ENCODE measurements at regions not wholly inside any gene's neighbourhood (a gene's known extent, or its start where the extent isn't known, plus 50 kb on each side); places are given as distances from the start of the nearest gene placed in this dataset.

DNA sequence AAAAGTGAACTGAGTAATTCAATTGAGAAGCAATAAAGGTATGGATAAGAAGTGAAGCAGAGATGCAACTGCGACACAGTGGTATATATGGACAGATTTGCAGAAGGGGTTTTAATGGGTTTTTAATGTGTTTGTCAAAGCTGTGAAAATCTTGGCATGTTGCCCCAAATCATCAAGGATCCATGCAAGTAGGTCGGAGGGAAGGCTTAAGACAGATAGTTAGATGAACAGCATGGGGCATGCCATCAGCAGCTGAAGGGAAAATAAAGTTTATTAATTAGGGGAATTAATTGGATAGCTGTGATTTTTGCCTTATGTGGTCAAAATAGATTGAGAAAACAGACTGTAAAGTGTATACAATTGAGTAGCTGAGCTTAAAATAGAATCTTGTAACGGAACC is 840.1 kb downstream of the JRKL start:
- DNase-seq (ENCODE audit: low read depth in 3 of 3, low spot score in 2 of 3), result no peak

DNA sequence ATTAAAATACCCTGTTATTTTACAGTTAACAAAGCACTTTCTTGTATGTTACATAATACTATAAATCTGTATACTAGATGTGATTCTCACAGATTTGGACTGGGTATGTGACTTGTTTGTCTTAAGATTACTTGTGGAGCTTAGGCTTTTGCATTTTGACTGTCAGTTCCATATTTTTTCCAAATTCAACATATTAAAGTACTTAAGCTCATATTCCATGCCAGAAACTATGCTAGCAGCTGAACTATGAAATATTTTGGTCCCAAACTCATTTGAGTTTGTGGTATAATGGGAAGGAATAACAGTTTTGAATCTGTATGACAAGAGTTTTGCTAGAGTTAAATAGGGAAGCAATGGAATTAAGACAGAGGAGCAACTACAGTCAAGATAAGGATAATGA is 841.4 kb downstream of the JRKL start:
- DNase-seq (ENCODE audit: low read depth in 3 of 3, low spot score in 2 of 3), result no peak

DNA sequence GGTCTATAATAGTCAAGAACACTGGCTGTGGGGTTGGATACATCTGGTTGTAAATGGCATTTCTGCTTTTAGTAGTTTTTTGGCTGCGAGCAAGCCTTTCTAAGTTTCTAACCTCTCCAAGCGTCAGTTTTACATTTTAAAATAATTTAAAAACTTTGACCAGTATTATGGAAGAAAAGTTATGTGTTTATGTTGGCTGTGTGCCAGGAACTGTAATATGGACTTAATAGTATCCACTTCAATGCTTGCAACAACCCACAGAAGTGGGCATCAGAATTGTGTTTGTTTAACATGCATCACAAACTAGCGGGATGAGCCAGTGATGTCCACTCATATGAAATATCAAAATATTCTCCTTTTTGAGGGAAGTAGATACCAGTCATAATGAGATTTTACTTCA is 844.2 kb downstream of the JRKL start:
- DNase-seq (ENCODE audit: low read depth in 3 of 3, low spot score in 2 of 3), result no peak

DNA sequence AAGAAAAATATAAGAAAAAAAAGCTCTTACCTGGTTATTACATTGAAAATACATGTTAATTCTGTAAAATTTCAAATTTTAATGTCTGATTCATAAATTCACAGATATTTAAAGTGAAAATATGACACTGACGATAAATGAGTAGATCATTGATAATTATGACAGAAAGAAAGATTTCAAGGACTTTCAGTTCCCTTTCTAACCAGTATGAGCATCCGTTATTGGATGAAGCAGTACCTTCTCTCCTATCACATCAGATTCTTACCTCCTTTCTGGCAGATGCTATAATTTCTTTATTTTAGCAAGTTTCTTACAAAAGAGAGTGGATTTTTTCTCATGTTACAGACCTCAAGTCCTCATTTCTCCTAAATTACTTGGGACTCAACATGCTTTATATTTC is 847.3 kb downstream of the JRKL start:
- DNase-seq (ENCODE audit: low read depth in 3 of 3, low spot score in 2 of 3), result no peak

DNA sequence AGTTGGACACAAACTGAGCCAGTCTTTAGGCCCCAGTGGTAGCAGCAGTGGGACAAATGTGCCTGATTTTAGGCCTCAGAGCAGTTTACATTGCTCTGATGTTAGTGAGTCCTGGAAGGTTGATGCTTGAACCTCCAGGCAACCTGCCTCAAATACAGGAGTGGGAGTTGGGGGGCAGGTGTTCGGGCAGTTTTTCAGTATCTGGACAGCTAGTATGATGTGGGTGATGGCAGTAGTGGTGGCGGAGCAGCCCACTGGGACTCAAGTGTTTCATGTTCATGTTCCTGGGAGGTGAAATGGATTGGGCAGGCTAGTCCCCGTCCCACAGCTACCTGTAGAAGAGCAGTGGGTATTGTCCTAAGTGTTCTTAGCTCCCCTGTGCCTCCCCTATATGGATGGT is 857.8 kb downstream of the JRKL start:
- DNase-seq (ENCODE audit: low read depth in 3 of 3, low spot score in 2 of 3), result no peak

DNA sequence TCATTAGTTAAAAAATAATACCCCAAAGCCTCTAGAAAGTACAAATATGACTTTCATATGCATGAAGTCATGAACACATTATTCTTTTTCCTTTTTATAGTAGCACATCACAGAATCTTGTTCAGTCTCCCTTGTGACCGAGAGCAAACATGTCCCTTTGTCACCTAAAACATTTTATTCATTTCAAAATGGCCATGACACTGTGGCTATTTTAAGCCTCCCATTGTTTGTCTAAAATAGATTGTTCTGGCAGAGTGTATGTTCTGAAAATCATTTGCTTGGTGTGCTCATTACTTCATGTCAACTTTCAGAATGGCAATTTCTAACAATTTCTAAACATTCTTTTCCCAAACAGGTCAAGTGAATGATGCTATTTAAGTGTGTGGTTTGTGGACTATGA is 865.0 kb downstream of the JRKL start:
- no peak for DNase-seq (ENCODE audit: low read depth in 3 of 3, low spot score in 2 of 3)

DNA sequence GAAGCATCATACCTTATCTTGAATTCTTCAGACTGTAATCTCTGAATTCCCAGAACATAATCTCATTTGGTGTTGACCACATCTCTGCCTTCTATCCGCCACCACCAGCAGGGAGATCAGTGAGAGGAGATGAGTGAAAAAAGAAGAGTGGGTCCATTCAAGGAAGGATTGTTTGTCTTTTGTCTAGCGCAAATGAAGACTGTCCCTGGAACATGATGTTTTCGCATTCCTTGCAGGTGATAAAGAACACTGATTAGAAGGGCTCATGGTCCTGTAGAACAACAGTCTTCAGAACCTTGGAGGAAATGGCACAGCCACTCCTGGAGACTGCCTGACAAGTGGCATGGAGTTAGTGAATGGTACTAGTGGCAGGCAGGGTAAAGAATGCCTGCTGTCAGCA is 869.6 kb downstream of the JRKL start:
- DNase-seq (ENCODE audit: low read depth in 3 of 3, low spot score in 2 of 3), result no peak

DNA sequence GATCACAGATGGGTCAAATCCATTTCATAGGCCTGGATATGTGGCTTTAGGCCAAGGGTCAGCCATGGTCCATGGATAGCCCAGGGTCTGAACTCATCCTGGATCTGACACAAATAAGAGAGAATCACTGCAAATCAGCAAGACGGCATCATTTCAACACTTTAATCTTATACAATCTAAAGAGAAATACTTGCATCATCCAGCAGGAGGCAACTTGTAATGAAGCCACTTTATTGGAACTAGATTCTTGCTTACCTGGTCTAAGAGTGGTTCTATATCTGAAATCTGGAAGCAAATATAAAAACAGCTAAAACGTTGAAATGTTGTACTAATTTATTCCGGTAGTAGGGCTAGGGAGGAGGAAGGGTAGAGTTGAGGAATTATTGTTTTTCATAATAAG is 870.1 kb downstream of the JRKL start:
- DNase-seq (ENCODE audit: low read depth in 3 of 3, low spot score in 2 of 3), result no peak

DNA sequence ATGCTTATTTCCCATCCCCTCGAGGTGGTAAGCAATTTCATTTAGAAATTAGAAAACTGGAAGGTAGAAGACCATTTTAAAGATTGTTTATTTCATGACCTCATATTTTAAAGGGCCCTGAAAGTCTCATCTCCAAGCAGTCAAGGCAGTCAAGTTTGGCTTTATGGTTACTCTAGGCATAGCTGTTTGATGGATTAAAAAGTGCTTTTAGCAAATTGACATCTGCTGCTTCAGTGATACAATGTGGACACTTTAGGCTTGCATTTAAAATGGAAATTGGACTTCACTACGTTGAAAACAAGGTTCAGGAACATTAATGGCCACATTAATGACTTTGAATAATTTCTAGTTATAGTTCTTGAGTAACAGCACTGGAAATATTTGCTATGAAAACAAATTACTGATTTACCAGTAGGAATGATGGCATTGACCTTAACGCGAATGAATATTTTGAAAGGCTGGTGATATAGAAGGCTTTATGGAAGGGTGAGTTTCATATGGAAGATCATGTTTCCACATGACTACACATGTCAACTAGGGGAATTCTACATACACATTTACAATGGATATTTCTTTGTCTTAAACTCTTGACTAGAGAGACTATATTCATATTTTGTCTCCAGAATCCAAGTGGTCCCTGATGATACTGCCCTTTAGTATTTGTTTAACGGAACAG is 873.5 kb downstream of the JRKL start:
- no peak for DNase-seq (ENCODE audit: low read depth in 3 of 3, low spot score in 2 of 3)

DNA sequence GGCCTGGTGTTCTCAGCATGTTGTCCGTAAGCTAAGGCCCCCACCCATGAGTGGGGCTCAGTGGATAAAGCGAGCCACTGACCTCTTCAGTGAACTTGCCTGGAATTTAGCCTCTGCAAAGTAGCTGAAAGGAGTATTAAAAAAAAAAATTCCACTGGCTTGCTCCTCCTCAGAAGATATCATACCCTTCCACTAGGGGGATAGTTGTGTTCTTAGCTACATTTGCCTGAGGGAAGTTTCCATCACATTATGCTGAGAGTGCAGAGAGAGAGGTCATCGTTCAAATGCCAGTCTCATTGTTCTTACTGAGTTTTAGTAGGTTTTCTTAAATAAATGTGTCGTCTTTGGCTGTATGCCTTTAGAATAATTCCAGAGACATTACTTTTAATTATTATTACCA is 879.7 kb downstream of the JRKL start:
- no peak for DNase-seq (ENCODE audit: low read depth in 3 of 3, low spot score in 2 of 3)

DNA sequence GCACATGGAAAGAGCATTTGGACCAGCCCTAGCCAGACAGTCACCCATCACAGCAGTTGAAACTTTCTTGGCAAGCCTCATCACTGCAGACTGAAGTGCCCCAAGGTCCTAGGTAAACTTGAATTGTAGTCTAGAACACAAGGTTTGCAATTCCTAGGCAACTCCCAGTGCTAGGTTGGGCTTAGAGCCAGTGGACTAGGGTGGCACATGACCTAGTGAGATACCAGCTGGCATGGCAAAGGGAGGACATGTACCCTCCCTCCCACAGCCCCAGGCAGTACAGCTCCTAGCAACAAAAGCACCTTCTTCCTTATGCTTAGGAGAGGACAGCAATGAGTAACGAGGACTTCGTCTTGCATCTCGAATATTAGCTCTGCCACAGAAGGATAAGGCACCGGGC is 889.5 kb downstream of the JRKL start:
- DNase-seq (ENCODE audit: low read depth in 3 of 3, low spot score in 2 of 3), result no peak

DNA sequence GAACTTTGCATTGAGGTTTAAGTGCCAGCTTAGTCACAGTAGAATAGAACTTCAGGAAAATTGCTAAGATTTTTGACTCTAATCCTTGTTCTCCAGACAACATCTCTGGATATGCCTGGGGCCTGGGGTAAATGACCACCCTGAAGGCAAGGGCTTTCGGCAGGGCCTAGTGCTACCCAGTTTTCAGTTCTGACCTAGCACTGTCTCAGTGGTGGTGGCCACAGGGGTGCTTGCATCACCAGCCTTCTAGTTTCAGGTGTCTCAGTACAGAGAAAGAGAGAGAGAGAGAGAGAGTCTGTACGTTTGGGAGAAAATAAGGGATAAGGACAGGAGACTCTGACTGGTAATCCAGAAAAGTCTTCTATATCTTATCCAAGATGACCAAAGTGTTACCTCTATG is 890.5 kb downstream of the JRKL start:
- no peak for DNase-seq (ENCODE audit: low read depth in 3 of 3, low spot score in 2 of 3)

DNA sequence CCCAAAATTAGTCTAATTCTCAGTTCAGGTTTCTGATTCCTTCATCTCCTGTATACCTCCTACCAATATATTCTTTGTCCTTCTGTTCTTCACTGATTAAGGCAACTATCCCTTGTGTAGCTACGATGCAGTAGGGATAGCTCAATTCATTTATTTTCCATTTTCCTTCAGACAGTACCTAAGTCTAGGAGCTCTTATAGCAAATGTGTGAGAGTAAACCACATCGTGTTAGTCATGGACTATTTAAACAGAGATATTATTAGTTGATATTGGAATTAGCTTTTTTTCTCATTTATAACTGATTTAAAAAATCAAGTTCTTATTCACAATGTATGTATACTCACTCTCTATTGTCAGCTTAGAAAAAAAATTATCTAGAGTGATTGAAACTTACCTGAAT is 900.0 kb downstream of the JRKL start:
- DNase-seq (ENCODE audit: low read depth in 3 of 3, low spot score in 2 of 3), result no peak

DNA sequence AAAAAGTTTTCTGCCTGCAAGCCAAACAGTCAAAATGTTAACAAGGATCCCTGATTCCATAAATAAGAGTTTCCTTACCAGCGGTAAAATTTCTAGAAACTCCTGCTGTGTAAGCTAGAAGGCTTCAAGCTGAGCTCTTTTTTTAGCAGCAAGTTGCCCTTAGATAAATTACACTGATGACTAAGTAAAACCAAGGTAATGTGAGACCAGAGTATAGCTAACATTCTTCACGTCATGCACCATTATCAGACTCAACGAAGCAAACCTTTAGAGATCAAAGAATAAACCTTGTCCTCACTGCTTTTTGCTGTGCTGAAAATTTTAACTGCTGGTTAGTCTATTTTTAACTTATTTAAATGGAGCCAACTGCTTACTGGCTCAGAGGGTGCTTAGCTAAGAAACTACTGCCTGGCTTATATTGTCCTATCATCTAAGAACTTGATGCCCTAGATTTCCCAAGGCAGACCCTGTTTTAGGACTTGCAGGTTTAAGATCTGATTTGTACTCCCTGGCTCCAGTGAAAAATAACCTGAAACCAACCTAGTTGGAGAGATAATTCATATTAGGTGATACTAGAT is 900.7 kb downstream of the JRKL start:
- peak in 2 of 3 donors; percentile 16 to 19 for DNase-seq (ENCODE audit: low read depth in 3 of 3, low spot score in 2 of 3)

DNA sequence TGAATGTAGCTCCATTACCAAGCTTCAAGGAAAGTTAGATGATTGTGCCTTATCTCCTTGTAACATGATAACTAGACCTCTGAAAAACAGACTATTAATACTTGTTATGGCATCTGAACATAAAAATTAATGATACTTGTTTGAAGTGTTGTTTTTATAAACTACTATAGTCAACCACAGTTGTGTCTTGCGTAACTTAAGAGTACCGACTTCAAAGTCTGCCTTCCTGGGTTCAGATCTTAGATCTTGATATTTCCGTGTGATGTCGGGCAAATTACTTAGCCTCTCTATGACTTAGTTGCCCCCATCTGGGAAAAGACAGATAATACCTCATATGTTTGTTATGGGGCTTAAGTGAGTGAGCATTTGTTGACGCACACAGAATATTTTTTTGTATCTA is 906.5 kb downstream of the JRKL start:
- DNase-seq (ENCODE audit: low read depth in 3 of 3, low spot score in 2 of 3), result no peak

DNA sequence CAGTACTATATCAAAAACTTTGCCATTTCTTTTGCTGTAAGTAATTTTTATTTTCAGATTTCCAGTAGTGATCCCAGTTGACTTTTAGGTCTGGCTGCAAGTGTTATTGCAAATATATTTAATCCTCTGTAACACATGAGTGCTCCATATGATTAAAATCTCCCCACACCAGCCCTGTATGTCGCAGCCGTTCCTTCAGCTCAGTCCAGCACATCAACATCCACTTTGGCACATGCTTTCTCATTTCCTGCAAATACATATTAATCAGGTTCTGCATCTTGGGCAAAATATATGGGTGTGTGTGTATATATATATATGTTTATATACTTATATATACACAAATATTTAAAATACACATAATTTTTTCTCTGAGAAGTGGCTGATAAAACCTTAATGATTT is 919.5 kb downstream of the JRKL start:
- DNase-seq (ENCODE audit: low read depth in 3 of 3, low spot score in 2 of 3), result no peak

DNA sequence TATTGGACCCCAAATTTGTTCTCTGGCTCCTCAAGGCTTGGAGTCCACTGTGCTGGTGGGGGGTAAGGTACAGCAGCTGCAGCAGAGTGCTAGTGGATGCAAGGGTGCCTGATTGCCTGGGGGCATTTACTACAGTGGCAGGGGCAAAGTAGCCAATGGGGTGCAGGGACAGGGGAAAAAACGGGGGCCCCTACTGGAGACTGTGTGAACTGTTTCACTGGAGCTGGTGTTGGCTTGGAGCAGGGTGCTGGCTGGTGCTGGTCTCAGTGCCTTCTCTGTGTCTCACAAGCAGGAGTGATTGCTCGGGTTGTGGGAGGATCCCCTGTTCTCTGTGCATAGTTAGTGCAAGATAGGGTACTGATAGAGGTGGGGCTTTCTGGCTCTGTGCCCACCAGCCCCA is 935.9 kb downstream of the JRKL start:
- DNase-seq (ENCODE audit: low read depth in 3 of 3, low spot score in 2 of 3), result no peak

DNA sequence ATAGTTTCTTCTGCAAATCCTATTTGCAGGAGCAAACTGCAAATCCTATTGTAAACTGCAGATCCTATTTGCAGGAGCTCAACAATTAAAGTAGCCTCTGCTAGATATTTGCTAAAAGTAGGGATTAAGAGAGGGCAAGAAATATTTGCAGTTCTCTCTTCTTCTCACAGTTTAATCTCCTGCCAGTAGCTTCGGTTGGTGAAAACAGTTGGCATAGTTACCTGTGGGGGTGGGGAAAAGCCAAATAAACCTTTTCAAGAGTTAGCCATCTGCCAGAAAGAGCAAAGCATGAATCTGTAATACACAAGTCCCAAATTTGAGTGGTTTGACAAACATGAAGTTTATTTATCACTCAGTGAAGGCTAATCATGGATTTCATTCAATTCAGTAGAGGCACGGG is 942.5 kb downstream of the JRKL start:
- DNase-seq (ENCODE audit: low read depth in 3 of 3, low spot score in 2 of 3), result no peak

DNA sequence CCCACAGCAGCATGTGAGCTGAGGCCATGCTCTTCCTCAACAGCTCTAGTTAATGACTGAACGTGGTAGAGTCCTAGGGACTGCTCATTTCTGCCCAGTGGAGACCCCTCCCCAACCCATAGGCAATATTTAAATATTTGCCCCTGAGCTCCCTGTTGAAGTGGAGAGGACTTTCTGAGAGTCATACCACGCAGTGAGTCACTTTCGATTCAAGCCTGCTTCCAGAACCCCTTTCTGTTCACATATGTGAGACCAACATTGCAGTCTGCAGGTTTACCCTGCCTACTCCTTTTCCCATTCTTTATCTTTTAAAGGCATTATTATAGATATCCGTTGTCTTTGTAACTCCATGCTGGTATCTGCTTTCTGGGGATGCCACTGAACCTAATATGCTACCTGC is 946.3 kb downstream of the JRKL start:
- DNase-seq (ENCODE audit: low read depth in 3 of 3, low spot score in 2 of 3), result no peak

DNA sequence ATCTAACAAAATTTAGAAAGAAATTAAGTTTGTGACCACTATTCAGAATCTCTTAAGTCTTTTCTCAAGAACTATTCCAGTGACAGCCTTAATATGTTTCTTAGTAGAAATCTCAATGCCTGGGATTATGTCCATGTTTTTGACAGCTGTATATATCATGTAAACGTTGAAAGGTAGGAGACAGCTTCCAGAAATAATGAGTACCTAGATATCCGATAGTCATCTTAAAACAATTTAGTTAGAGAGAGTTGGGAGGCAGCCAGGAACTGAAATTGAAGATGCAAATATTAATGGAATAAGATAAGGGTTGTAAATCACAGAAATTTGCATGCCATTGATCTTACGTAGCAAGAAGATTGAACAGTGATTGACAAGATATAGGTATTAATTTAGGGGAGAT is 955.2 kb downstream of the JRKL start:
- no peak for DNase-seq (ENCODE audit: low read depth in 3 of 3, low spot score in 2 of 3)

DNA sequence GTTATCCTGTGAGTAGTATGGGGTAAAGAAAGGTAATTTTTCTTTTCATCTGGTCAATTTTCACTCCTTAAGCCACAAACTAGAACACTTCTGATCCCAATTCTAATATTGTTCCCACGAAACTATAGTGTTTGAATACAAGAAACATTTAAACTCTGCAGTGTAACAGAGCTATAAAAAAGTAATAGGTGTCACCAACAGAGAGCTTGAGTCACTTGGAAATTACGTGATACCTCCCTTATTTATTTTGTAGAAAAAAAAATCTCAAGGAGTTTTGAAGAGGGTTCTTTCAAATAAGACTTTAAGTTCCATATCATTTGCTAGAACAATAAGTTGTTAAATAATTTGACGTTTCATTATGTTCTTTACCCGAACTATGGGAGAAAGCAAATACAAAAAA is 959.4 kb downstream of the JRKL start:
- no peak for DNase-seq (ENCODE audit: low read depth in 3 of 3, low spot score in 2 of 3)

DNA sequence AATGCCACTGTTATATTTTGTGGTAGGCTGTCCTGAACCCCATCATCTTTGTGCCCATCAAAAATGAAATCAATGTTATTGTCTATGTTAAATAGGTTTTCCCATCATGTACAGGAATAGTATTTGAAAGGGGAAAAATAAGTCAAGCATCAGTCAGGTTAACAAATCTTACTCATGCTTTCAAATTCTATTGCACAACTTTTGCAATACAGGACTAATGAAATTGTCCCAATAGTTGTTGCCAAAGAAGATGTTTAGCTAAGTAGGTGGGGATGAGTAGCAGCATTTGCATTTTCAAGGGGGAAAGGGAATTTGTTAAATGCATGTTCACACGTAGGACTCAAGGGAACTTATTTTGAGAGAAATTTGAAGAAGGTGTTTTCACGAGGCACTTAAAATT is 962.1 kb downstream of the JRKL start:
- DNase-seq (ENCODE audit: low read depth in 3 of 3, low spot score in 2 of 3), result no peak

DNA sequence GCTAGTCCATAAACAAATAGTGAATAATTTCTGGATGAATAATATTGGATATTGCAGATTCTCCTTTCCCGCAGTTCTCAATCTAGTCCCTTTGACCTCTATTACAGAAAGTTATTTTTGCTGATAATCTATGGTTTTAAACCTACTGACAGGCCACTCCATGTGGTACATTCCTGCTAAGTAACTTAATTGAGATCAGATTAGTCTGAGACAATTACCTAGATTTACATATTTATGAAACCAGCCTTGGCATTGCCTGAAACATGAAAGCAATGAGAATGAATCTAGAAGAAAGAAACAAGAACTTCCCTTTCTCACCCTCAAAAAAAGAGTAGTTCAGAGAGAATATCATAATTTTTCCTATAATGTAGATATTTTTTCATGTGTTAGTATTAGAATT is 964.2 kb downstream of the JRKL start:
- no peak for DNase-seq (ENCODE audit: low read depth in 3 of 3, low spot score in 2 of 3)
